Activated CD4-positive, alpha-beta memory T cell treated with anti-CD3 and anti-CD28 coated beads, Interleukin-2, amount 10 ng/mL, durations not matched to agents 7 days and 5 days (primary cell): ENCODE measurements at regions not wholly inside any gene's neighbourhood (a gene's known extent, or its start where the extent isn't known, plus 50 kb on each side); places are given as distances from the start of the nearest gene placed in this dataset.
"Not testable (repeated sequence)": the region's sequence is repeated elsewhere in the genome, so short reads cannot be mapped to it uniquely, and the experiment has no call there.

Source experiments
- CTCF ChIA-PET: fragments of 350-600 bp; sonication (Branson Sonifier 250); formaldehyde crosslinking; loops from one replicate; lab custom pipeline; 2021; ENCODE audit warnings: antibody characterized with exemption, inconsistent platforms; lab: Charles Lee
- POLR2A ChIA-PET: fragments of 350-600 bp; sonication (Branson Sonifier 250); formaldehyde crosslinking; loops from one replicate; lab custom pipeline; 2021; ENCODE audit warnings: antibody characterized with exemption; lab: Charles Lee
- DNase-seq: peaks from one replicate; pipeline ENCODE4 v3.0.0-alpha.2; 2020
- H3K27ac Mint-ChIP-seq: one replicate; pipeline ENCODE4 v1.8.0; 2021; ENCODE audit warnings: mild to moderate bottlenecking, mixed read lengths
- H3K27me3 Mint-ChIP-seq: one replicate; pipeline ENCODE4 v1.8.0; 2021; ENCODE audit warnings: mixed read lengths
- H3K36me3 Mint-ChIP-seq: one replicate; pipeline ENCODE4 v1.8.0; 2021; ENCODE audit warnings: low read depth, mixed read lengths
- H3K4me1 Mint-ChIP-seq: one replicate; pipeline ENCODE4 v1.8.0; 2021; ENCODE audit warnings: mixed read lengths
- H3K4me3 Mint-ChIP-seq: one replicate; pipeline ENCODE4 v1.8.0; 2021; ENCODE audit warnings: mild to moderate bottlenecking, mixed read lengths
- H3K9me3 Mint-ChIP-seq: one replicate; pipeline ENCODE4 v1.8.0; 2021; ENCODE audit warnings: mixed read lengths

GRCh38 chr11:71156301-71156700, 96.1 kb downstream of the SHANK2 start:
- Mint-ChIP-seq H3K36me3 (no peaks in the 10 kb centered on the region), H3K4me1 (no peaks in the 10 kb centered on the region), H3K27ac (no peak overlapping the region), H3K4me3 (no peak overlapping the region), H3K9me3 (no peaks in the 10 kb centered on the region), H3K27me3 (peaks cover 7% of the 10 kb centered on the region)
- CTCF ChIA-PET = no interaction called here
- POLR2A ChIA-PET = no interaction called here
- DNase-seq = no peak

GRCh38 chr11:71155846-71156245, 96.5 kb downstream of the SHANK2 start:
- no peaks in the 10 kb centered on the region for H3K4me1 Mint-ChIP-seq

GRCh38 chr11:71154261-71154805, 98.0 kb downstream of the SHANK2 start:
- H3K27ac Mint-ChIP-seq = no peak overlapping the region
- CTCF ChIA-PET = no interaction called here

More at GRCh38 chr11:71155846-71156245, 96.5 kb downstream of the SHANK2 start:
- Mint-ChIP-seq H3K36me3 (no peaks in the 10 kb centered on the region), H3K27me3 (peaks cover 6% of the 10 kb centered on the region), H3K9me3 (no peaks in the 10 kb centered on the region), H3K4me3 (no peak overlapping the region), H3K27ac (no peak overlapping the region)
- ChIA-PET POLR2A (no interaction called here), CTCF (no interaction called here)
- no peak for DNase-seq

GRCh38 chr11:71153005-71153390, 99.4 kb downstream of the SHANK2 start:
- DNase-seq = no peak
- Mint-ChIP-seq H3K27ac (no peak overlapping the region), H3K9me3 (peaks cover 3% of the 10 kb centered on the region), H3K4me3 (no peak overlapping the region), H3K27me3 (peaks cover 4% of the 10 kb centered on the region), H3K36me3 (no peaks in the 10 kb centered on the region), H3K4me1 (no peaks in the 10 kb centered on the region)
- ChIA-PET POLR2A (no interaction called here), CTCF (no interaction called here)

More at GRCh38 chr11:71154261-71154805, 98.0 kb downstream of the SHANK2 start:
- H3K36me3 Mint-ChIP-seq = no peaks in the 10 kb centered on the region
- peaks cover 6% of the 10 kb centered on the region for H3K27me3 Mint-ChIP-seq
- DNase-seq = no peak
- H3K4me3 Mint-ChIP-seq = no peak overlapping the region
- no peaks in the 10 kb centered on the region for H3K4me1 Mint-ChIP-seq
- POLR2A ChIA-PET = no interaction called here
- H3K9me3 Mint-ChIP-seq = no peaks in the 10 kb centered on the region

GRCh38 chr11:71152312-71153004, 99.9 kb downstream of the SHANK2 start:
- H3K36me3 Mint-ChIP-seq, POLR2A ChIA-PET, H3K27ac Mint-ChIP-seq, H3K27me3 Mint-ChIP-seq, H3K4me3 Mint-ChIP-seq, H3K4me1 Mint-ChIP-seq, H3K9me3 Mint-ChIP-seq, CTCF ChIA-PET, DNase-seq: not testable (repeated sequence)

GRCh38 chr11:71151561-71151960, 100.8 kb downstream of the SHANK2 start:
- POLR2A ChIA-PET = no interaction called here
- H3K4me3 Mint-ChIP-seq = no peak overlapping the region
- H3K36me3 Mint-ChIP-seq = no peaks in the 10 kb centered on the region
- DNase-seq = no peak
- no peaks in the 10 kb centered on the region for H3K4me1 Mint-ChIP-seq
- H3K27ac Mint-ChIP-seq = no peak overlapping the region
- CTCF ChIA-PET = no interaction called here
- H3K27me3 Mint-ChIP-seq = peaks cover 4% of the 10 kb centered on the region
- H3K9me3 Mint-ChIP-seq = peaks cover 3% of the 10 kb centered on the region

GRCh38 chr11:71150859-71151258, 101.5 kb downstream of the SHANK2 start:
- Mint-ChIP-seq H3K9me3 (peaks cover 3% of the 10 kb centered on the region), H3K4me3 (no peak overlapping the region), H3K27me3 (peaks cover 4% of the 10 kb centered on the region), H3K27ac (no peak overlapping the region), H3K4me1 (no peaks in the 10 kb centered on the region), H3K36me3 (no peaks in the 10 kb centered on the region)
- ChIA-PET POLR2A (no interaction called here), CTCF (no interaction called here)
- no peak for DNase-seq

GRCh38 chr11:71148716-71149115, 103.7 kb downstream of the SHANK2 start:
- H3K36me3 Mint-ChIP-seq = no peaks in the 10 kb centered on the region
- H3K4me3 Mint-ChIP-seq = no peak overlapping the region
- CTCF ChIA-PET = no interaction called here
- peaks cover 2% of the 10 kb centered on the region for H3K27me3 Mint-ChIP-seq
- no peak overlapping the region for H3K27ac Mint-ChIP-seq
- DNase-seq = no peak
- POLR2A ChIA-PET = no interaction called here
- no peaks in the 10 kb centered on the region for H3K4me1 Mint-ChIP-seq
- peaks cover 3% of the 10 kb centered on the region for H3K9me3 Mint-ChIP-seq

GRCh38 chr11:71147331-71147730, 105.0 kb downstream of the SHANK2 start:
- POLR2A ChIA-PET = no interaction called here
- Mint-ChIP-seq H3K36me3 (no peaks in the 10 kb centered on the region), H3K4me1 (no peaks in the 10 kb centered on the region), H3K27me3 (no peaks in the 10 kb centered on the region), H3K4me3 (no peak overlapping the region), H3K9me3 (peaks cover 3% of the 10 kb centered on the region), H3K27ac (no peak overlapping the region)
- DNase-seq = no peak
- CTCF ChIA-PET = no interaction called here

GRCh38 chr11:71146846-71147245, 105.5 kb downstream of the SHANK2 start:
- H3K4me1 Mint-ChIP-seq = no peaks in the 10 kb centered on the region
- CTCF ChIA-PET = no interaction called here
- H3K4me3 Mint-ChIP-seq = no peak overlapping the region
- no peak overlapping the region for H3K27ac Mint-ChIP-seq
- POLR2A ChIA-PET = no interaction called here
- H3K36me3 Mint-ChIP-seq = no peaks in the 10 kb centered on the region
- DNase-seq = no peak
- H3K9me3 Mint-ChIP-seq = peaks cover 3% of the 10 kb centered on the region
- no peaks in the 10 kb centered on the region for H3K27me3 Mint-ChIP-seq

GRCh38 chr11:71145988-71146824, 106.2 kb downstream of the SHANK2 start:
- H3K4me3 Mint-ChIP-seq = no peak overlapping the region
- DNase-seq = no peak
- ChIA-PET POLR2A (no interaction called here), CTCF (no interaction called here)
- H3K9me3 Mint-ChIP-seq = peaks cover 3% of the 10 kb centered on the region
- no peak overlapping the region for H3K27ac Mint-ChIP-seq
- H3K27me3 Mint-ChIP-seq = no peaks in the 10 kb centered on the region
- no peaks in the 10 kb centered on the region for H3K36me3 Mint-ChIP-seq
- no peaks in the 10 kb centered on the region for H3K4me1 Mint-ChIP-seq

- H3K9me3 Mint-ChIP-seq = peaks cover 3% of the 10 kb centered on the region
- no peak overlapping the region for H3K27ac Mint-ChIP-seq
- H3K4me1 Mint-ChIP-seq = no peaks in the 10 kb centered on the region
- DNase-seq = no peak
- ChIA-PET POLR2A (no interaction called here), CTCF (no interaction called here)
- H3K36me3 Mint-ChIP-seq = no peaks in the 10 kb centered on the region
- H3K27me3 Mint-ChIP-seq = no peaks in the 10 kb centered on the region
- H3K4me3 Mint-ChIP-seq = no peak overlapping the region
These were observed 107.0 kb downstream of the SHANK2 start for GRCh38 chr11:71145368-71145767.

GRCh38 chr11:71144736-71145135, 107.6 kb downstream of the SHANK2 start:
- CTCF ChIA-PET = no interaction called here
- Mint-ChIP-seq H3K9me3 (peaks cover 3% of the 10 kb centered on the region), H3K36me3 (no peaks in the 10 kb centered on the region), H3K4me3 (no peak overlapping the region), H3K27me3 (no peaks in the 10 kb centered on the region), H3K27ac (no peak overlapping the region), H3K4me1 (no peaks in the 10 kb centered on the region)
- POLR2A ChIA-PET = no interaction called here
- DNase-seq = no peak
